ENCODE measurements at regions not wholly inside any gene's neighbourhood (a gene's known extent, or its start where the extent isn't known, plus 50 kb on each side); places are given as distances from the start of the nearest gene placed in this dataset.

- Histone ChIP-seq H3K4me1 (ENCODE audit: insufficient read depth) (no peaks in the 10 kb centered on the region), H3K36me3 (ENCODE audit: insufficient read depth) (no peaks in the 10 kb centered on the region), H3K4me3 (ENCODE audit: low read depth, low read length) (no peak overlapping the region), H3K27ac (ENCODE audit: low read depth) (no peak overlapping the region)
- WGBS, result 51% methylated on average over 4 of the region's 4 CpGs
- DNase-seq (ENCODE audit: extremely low spot score), result no peak
Measured at GRCh38 chr13:91207261-91207660, 140.2 kb upstream of the MIR17HG start.

- Histone ChIP-seq H3K27ac (ENCODE audit: low read depth) (no peak overlapping the region), H3K4me1 (ENCODE audit: insufficient read depth) (no peaks in the 10 kb centered on the region), H3K36me3 (ENCODE audit: insufficient read depth) (no peaks in the 10 kb centered on the region), H3K4me3 (ENCODE audit: low read depth, low read length) (no peak overlapping the region)
- 52% methylated on average over 3 of the region's 3 CpGs for WGBS
- no peak for DNase-seq (ENCODE audit: extremely low spot score)
Measured at GRCh38 chr13:91211510-91211909, 136.0 kb upstream of the MIR17HG start.

- Histone ChIP-seq H3K27ac (ENCODE audit: low read depth) (no peak overlapping the region), H3K4me1 (ENCODE audit: insufficient read depth) (no peaks in the 10 kb centered on the region), H3K36me3 (ENCODE audit: insufficient read depth) (no peaks in the 10 kb centered on the region), H3K4me3 (ENCODE audit: low read depth, low read length) (no peak overlapping the region)
- 43% methylated on average over 5 of the region's 5 CpGs for WGBS
- no peak for DNase-seq (ENCODE audit: extremely low spot score)
Measured at GRCh38 chr13:91212231-91212630, 135.3 kb upstream of the MIR17HG start.

GRCh38 chr13:91214031-91214430, 133.5 kb upstream of the MIR17HG start:
- no peak for DNase-seq (ENCODE audit: extremely low spot score)
- no peak overlapping the region for H3K4me3 ChIP-seq (ENCODE audit: low read depth, low read length)
- no peaks in the 10 kb centered on the region for H3K36me3 ChIP-seq (ENCODE audit: insufficient read depth)
- no peak overlapping the region for H3K27ac ChIP-seq (ENCODE audit: low read depth)
- WGBS, result 68% methylated on average over 2 of the region's 2 CpGs
- no peaks in the 10 kb centered on the region for H3K4me1 ChIP-seq (ENCODE audit: insufficient read depth)

- H3K27ac ChIP-seq (ENCODE audit: low read depth), result no peak overlapping the region
- WGBS, result 35% methylated on average over 12 of the region's 12 CpGs
- H3K36me3 ChIP-seq (ENCODE audit: insufficient read depth), result no peaks in the 10 kb centered on the region
- no peak overlapping the region for H3K4me3 ChIP-seq (ENCODE audit: low read depth, low read length)
- no peak for DNase-seq (ENCODE audit: extremely low spot score)
- no peaks in the 10 kb centered on the region for H3K4me1 ChIP-seq (ENCODE audit: insufficient read depth)
Measured at GRCh38 chr13:91216928-91217700, 130.4 kb upstream of the MIR17HG start.

- Histone ChIP-seq H3K4me3 (ENCODE audit: low read depth, low read length) (no peak overlapping the region), H3K36me3 (ENCODE audit: insufficient read depth) (no peaks in the 10 kb centered on the region), H3K4me1 (ENCODE audit: insufficient read depth) (no peaks in the 10 kb centered on the region), H3K27ac (ENCODE audit: low read depth) (no peak overlapping the region)
- WGBS, result 55% methylated on average over 1 of the region's 1 CpG
- no peak for DNase-seq (ENCODE audit: extremely low spot score)
Measured at GRCh38 chr13:91219201-91219600, 128.3 kb upstream of the MIR17HG start.

GRCh38 chr13:91220872-91221271, 126.6 kb upstream of the MIR17HG start:
- no peak for DNase-seq (ENCODE audit: extremely low spot score)
- H3K27ac ChIP-seq (ENCODE audit: low read depth), result no peak overlapping the region
- H3K36me3 ChIP-seq (ENCODE audit: insufficient read depth), result no peaks in the 10 kb centered on the region
- no peaks in the 10 kb centered on the region for H3K4me1 ChIP-seq (ENCODE audit: insufficient read depth)
- H3K4me3 ChIP-seq (ENCODE audit: low read depth, low read length), result no peak overlapping the region
- WGBS, result 69% methylated on average over 1 of the region's 1 CpG

- 57% methylated on average over 1 of the region's 1 CpG for WGBS
- H3K4me1 ChIP-seq (ENCODE audit: insufficient read depth), result peaks cover 2% of the 10 kb centered on the region
- no peak overlapping the region for H3K4me3 ChIP-seq (ENCODE audit: low read depth, low read length)
- DNase-seq (ENCODE audit: extremely low spot score), result no peak
- no peak overlapping the region for H3K27ac ChIP-seq (ENCODE audit: low read depth)
- H3K36me3 ChIP-seq (ENCODE audit: insufficient read depth), result no peaks in the 10 kb centered on the region
Measured at GRCh38 chr13:91228108-91228507, 119.4 kb upstream of the MIR17HG start.

- no peak overlapping the region for H3K4me3 ChIP-seq (ENCODE audit: low read depth, low read length)
- no peak overlapping the region for H3K27ac ChIP-seq (ENCODE audit: low read depth)
- WGBS, result 80% methylated on average over 1 of the region's 1 CpG
Measured at GRCh38 chr13:91228940-91229339, 118.5 kb upstream of the MIR17HG start.

GRCh38 chr13:91232716-91233115, 114.8 kb upstream of the MIR17HG start:
- Histone ChIP-seq H3K27ac (ENCODE audit: low read depth) (no peak overlapping the region), H3K36me3 (ENCODE audit: insufficient read depth) (no peaks in the 10 kb centered on the region), H3K4me1 (ENCODE audit: insufficient read depth) (peaks cover 2% of the 10 kb centered on the region), H3K4me3 (ENCODE audit: low read depth, low read length) (no peak overlapping the region)
- DNase-seq (ENCODE audit: extremely low spot score), result no peak

More at GRCh38 chr13:91228940-91229339, 118.5 kb upstream of the MIR17HG start:
- DNase-seq (ENCODE audit: extremely low spot score), result no peak
- peaks cover 2% of the 10 kb centered on the region for H3K4me1 ChIP-seq (ENCODE audit: insufficient read depth)
- no peaks in the 10 kb centered on the region for H3K36me3 ChIP-seq (ENCODE audit: insufficient read depth)

GRCh38 chr13:91233291-91233690, 114.2 kb upstream of the MIR17HG start:
- Histone ChIP-seq H3K4me3 (ENCODE audit: low read depth, low read length) (no peak overlapping the region), H3K4me1 (ENCODE audit: insufficient read depth) (peaks cover 2% of the 10 kb centered on the region), H3K27ac (ENCODE audit: low read depth) (no peak overlapping the region), H3K36me3 (ENCODE audit: insufficient read depth) (no peaks in the 10 kb centered on the region)
- 62% methylated on average over 3 of the region's 3 CpGs for WGBS
- no peak for DNase-seq (ENCODE audit: extremely low spot score)

GRCh38 chr13:91236182-91236581, 111.3 kb upstream of the MIR17HG start:
- WGBS, result 92% methylated on average over 3 of the region's 3 CpGs
- H3K27ac ChIP-seq (ENCODE audit: low read depth), result no peak overlapping the region
- no peak overlapping the region for H3K4me3 ChIP-seq (ENCODE audit: low read depth, low read length)
- no peak for DNase-seq (ENCODE audit: extremely low spot score)
- peaks cover 2% of the 10 kb centered on the region for H3K4me1 ChIP-seq (ENCODE audit: insufficient read depth)
- H3K36me3 ChIP-seq (ENCODE audit: insufficient read depth), result no peaks in the 10 kb centered on the region

GRCh38 chr13:91236921-91237320, 110.6 kb upstream of the MIR17HG start:
- H3K27ac ChIP-seq (ENCODE audit: low read depth), result no peak overlapping the region
- peaks cover 2% of the 10 kb centered on the region for H3K4me1 ChIP-seq (ENCODE audit: insufficient read depth)
- no peaks in the 10 kb centered on the region for H3K36me3 ChIP-seq (ENCODE audit: insufficient read depth)
- WGBS, result 85% methylated on average over 3 of the region's 3 CpGs
- DNase-seq (ENCODE audit: extremely low spot score), result no peak
- no peak overlapping the region for H3K4me3 ChIP-seq (ENCODE audit: low read depth, low read length)

GRCh38 chr13:91238036-91238435, 109.5 kb upstream of the MIR17HG start:
- H3K4me1 ChIP-seq (ENCODE audit: insufficient read depth), result no peaks in the 10 kb centered on the region
- H3K4me3 ChIP-seq (ENCODE audit: low read depth, low read length), result no peak overlapping the region
- no peak overlapping the region for H3K27ac ChIP-seq (ENCODE audit: low read depth)
- no peak for DNase-seq (ENCODE audit: extremely low spot score)
- no peaks in the 10 kb centered on the region for H3K36me3 ChIP-seq (ENCODE audit: insufficient read depth)
- WGBS, result 87% methylated on average over 2 of the region's 2 CpGs

GRCh38 chr13:91240341-91240740, 107.1 kb upstream of the MIR17HG start:
- no peaks in the 10 kb centered on the region for H3K4me1 ChIP-seq (ENCODE audit: insufficient read depth)
- no peak overlapping the region for H3K4me3 ChIP-seq (ENCODE audit: low read depth, low read length)
- WGBS, result 86% methylated on average over 1 of the region's 1 CpG
- H3K27ac ChIP-seq (ENCODE audit: low read depth), result no peak overlapping the region
- no peak for DNase-seq (ENCODE audit: extremely low spot score)
- H3K36me3 ChIP-seq (ENCODE audit: insufficient read depth), result no peaks in the 10 kb centered on the region

Data from urinary bladder (tissue), 3 donors.